Activated naive CD4-positive, alpha-beta T cell treated with anti-CD3 and anti-CD28 coated beads for 36 hours (primary cell): ENCODE measurements at regions not wholly inside any gene's neighbourhood (a gene's known extent, or its start where the extent isn't known, plus 50 kb on each side); places are given as distances from the start of the nearest gene placed in this dataset.
"Not testable (repeated sequence)": the region's sequence is repeated elsewhere in the genome, so short reads cannot be mapped to it uniquely, and the experiment has no call there.

ENCODE experiments used
- CTCF ChIA-PET: fragments of 350-600 bp; sonication (Branson Sonifier 250); formaldehyde crosslinking; loops from one replicate; lab custom pipeline; 2021; ENCODE audit warnings: antibody characterized with exemption; lab: Charles Lee
- DNase-seq: peaks from one replicate; pipeline ENCODE4 v3.0.0-alpha.2; 2020
- H3K27ac Mint-ChIP-seq: one replicate; pipeline ENCODE4 v1.8.0; 2021; ENCODE audit warnings: mild to moderate bottlenecking, mixed read lengths
- H3K27me3 Mint-ChIP-seq: one replicate; pipeline ENCODE4 v1.8.0; 2021; ENCODE audit warnings: low read depth, mixed read lengths
- H3K36me3 Mint-ChIP-seq: one replicate; pipeline ENCODE4 v1.8.0; 2021; ENCODE audit warnings: low read depth, mixed read lengths
- H3K4me1 Mint-ChIP-seq: one replicate; pipeline ENCODE4 v1.8.0; 2021; ENCODE audit warnings: low read depth, mixed read lengths
- H3K4me3 Mint-ChIP-seq: one replicate; pipeline ENCODE4 v1.8.0; 2021; ENCODE audit warnings: mild to moderate bottlenecking, moderate library complexity, mixed read lengths
- H3K9me3 Mint-ChIP-seq: one replicate; pipeline ENCODE4 v1.8.0; 2021; ENCODE audit warnings: mixed read lengths
- intact Hi-C: fragments of 100-400 bp; cut with micrococcal nuclease; formaldehyde crosslinking; loops from one replicate; pipeline ENCODE4 v1.15.1; 2023

DNA sequence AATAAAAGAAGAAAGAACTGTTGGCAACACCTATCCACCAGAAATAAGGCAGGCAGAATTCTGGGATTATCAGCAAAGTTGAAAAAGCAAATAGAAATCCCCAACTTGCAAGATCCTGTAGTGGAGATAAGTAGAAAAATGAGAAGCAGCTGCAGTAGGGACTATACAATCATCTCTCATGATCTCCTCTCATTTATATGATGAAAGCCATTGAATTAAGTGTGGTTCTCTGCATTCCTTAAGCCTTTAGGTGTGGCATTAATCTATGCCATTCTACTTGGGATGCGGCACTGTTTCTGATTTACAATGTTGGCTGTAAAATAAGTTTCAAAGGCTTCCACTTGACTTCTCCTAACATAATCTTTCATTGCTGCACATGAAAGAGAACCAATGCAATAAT, 869.8 kb downstream of the TRAM1L1 start:
- intact Hi-C loops = no loop called here
- Mint-ChIP-seq H3K27me3 (no peaks in the 10 kb centered on the region), H3K36me3 (no peaks in the 10 kb centered on the region), H3K4me3 (no peak overlapping the region), H3K27ac (no peak overlapping the region), H3K4me1 (no peaks in the 10 kb centered on the region), H3K9me3 (peaks cover 2% of the 10 kb centered on the region)
- CTCF ChIA-PET = no interaction called here
- no peak for DNase-seq

DNA sequence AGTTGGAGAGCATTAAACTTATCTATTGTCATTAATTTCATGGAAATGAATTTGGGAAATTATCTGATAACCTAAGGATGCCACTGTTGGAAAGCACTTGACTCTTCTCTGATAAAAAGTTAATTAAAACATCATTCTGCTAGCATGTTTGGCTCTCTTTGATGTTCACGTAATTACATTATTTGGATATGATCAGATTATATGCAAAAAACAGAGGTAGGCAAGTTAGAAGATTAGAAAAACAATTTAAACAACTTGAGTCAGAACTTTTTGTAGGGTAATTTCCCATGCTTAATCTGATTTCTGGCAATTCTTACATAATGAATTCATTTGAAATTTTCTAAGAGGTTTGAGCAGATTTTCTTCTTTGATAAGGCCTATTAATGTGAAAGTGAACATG, 882.9 kb downstream of the TRAM1L1 start:
- DNase-seq = no peak
- no peaks in the 10 kb centered on the region for H3K4me1 Mint-ChIP-seq
- no peaks in the 10 kb centered on the region for H3K36me3 Mint-ChIP-seq
- no peak overlapping the region for H3K4me3 Mint-ChIP-seq
- CTCF ChIA-PET = no interaction called here
- no peaks in the 10 kb centered on the region for H3K9me3 Mint-ChIP-seq
- no peak overlapping the region for H3K27ac Mint-ChIP-seq
- no peaks in the 10 kb centered on the region for H3K27me3 Mint-ChIP-seq
- intact Hi-C loops = no loop called here

DNA sequence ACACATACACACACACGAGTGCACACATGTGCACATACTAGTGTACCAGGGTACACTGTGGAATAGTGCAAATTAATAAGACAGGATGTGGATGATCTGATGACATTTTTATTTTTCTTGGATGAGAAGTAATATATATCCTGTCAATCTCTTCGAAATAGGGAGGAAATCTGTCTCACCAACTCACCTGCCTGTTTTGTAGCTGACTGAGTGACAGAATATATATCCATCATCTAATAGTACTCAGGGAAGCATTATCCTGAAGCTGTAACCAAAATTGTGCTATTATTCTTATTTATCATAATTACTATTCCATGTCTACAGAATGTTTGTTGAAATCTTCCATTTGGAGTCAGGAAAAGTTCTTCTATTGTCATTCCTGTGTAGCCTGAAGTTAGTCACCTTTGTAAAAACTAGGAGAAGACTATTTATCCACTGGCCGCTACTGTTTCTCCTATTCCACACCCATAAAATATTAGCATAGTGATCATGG, 888.0 kb downstream of the TRAM1L1 start:
- CTCF ChIA-PET = no interaction called here
- H3K27me3 Mint-ChIP-seq = no peaks in the 10 kb centered on the region
- intact Hi-C loops = no loop called here
- H3K36me3 Mint-ChIP-seq = no peaks in the 10 kb centered on the region
- H3K9me3 Mint-ChIP-seq = no peaks in the 10 kb centered on the region
- no peak overlapping the region for H3K27ac Mint-ChIP-seq
- H3K4me3 Mint-ChIP-seq = no peak overlapping the region
- no peak for DNase-seq
- H3K4me1 Mint-ChIP-seq = no peaks in the 10 kb centered on the region

DNA sequence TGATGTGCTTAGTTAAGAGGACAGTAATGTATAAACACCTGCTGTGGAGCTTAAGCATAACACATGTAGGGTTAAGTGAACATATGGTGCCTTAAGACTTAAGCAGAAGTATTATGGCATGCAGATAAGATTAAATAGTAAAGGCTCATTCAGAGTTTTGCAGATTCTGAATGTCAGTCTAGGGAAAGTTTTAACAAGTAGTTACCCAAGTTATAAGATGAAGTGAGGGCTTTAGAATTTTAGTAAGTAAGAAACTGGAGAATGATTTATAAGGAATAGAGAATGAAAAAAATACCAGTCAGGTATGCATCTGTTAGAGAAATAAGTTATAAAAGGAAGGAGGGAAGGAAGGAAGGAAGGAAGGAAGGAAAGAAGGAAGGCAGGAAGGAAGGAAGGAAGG, 902.1 kb downstream of the TRAM1L1 start:
- Mint-ChIP-seq H3K27me3 (no peaks in the 10 kb centered on the region), H3K36me3 (no peaks in the 10 kb centered on the region), H3K9me3 (no peaks in the 10 kb centered on the region), H3K27ac (no peak overlapping the region), H3K4me1 (no peaks in the 10 kb centered on the region), H3K4me3 (no peak overlapping the region)
- CTCF ChIA-PET = no interaction called here
- intact Hi-C loops = no loop called here
- no peak for DNase-seq

DNA sequence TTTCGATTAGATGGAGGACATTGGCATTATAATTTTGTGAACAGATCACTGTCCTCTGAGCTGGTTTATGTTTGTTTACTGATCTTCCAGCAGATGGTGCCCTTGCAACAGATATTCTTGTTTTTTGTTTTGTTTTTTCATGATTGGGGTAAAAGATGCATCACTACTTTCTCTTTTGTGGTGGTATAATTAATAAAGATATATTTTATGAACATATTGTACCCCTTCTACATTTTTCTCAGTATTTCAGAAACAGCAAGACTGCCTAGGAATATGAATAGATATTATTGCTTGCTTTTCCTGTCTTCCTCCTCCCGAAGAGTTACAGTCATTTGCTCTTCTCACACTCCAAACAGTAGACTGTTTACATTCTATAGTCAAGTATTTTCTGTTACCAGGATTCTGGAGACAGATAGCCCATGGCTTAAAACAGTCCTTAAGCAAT, 905.2 kb downstream of the TRAM1L1 start:
- H3K36me3 Mint-ChIP-seq = no peaks in the 10 kb centered on the region
- H3K27me3 Mint-ChIP-seq = no peaks in the 10 kb centered on the region
- H3K27ac Mint-ChIP-seq = no peak overlapping the region
- intact Hi-C loops = no loop called here
- H3K9me3 Mint-ChIP-seq = no peaks in the 10 kb centered on the region
- DNase-seq = no peak
- H3K4me3 Mint-ChIP-seq = no peak overlapping the region
- CTCF ChIA-PET = no interaction called here
- no peaks in the 10 kb centered on the region for H3K4me1 Mint-ChIP-seq

DNA sequence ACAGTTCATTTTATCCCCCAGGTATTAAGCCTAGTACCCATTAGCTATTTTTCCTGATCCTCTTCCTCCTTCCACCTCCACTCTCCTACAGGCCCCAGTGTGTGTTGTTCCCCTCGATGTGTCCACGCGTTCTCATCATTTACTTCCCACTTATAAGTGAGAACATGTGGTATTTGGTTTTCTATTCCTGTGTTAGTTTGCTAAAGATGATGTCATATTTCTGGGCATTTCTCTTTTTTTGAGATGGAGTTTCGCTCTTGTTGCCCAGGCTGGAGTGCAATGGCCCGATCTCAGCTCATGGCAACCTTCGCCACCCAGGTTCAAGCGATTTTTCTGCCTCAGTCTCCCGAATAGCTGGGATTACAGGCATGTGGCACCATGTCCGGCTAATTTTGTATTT, 934.0 kb downstream of the TRAM1L1 start:
- H3K27me3 Mint-ChIP-seq, DNase-seq, H3K9me3 Mint-ChIP-seq, H3K27ac Mint-ChIP-seq, H3K4me3 Mint-ChIP-seq, H3K4me1 Mint-ChIP-seq, intact Hi-C loops, H3K36me3 Mint-ChIP-seq: not testable (repeated sequence)
- CTCF ChIA-PET = interaction anchor here (0.5 kb wide), 1 partner anchor 159 kb away, joined by 4 read pairs; no protein-coding TSS in a partner anchor

DNA sequence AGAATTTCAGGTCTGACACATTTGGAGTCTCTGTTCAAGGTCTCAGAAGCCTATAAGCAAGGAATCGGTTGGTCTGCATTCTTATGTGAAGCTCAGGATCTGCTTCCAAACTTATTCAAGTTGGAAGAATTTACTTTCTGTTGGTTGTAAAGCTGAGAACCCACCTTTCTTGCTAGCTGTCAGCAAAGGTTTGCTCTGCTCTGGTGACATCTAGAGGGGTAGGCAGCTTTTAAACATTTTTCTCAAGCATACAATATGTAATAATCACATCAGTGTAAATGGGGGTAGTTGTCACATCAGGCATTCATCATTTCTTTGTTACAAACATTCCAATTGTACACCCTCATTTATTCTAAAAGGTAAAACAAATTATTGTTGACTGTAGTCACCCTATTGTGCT, 935.2 kb downstream of the TRAM1L1 start:
- DNase-seq = no peak
- Mint-ChIP-seq H3K27me3 (no peaks in the 10 kb centered on the region), H3K27ac (no peak overlapping the region), H3K4me3 (no peak overlapping the region), H3K36me3 (no peaks in the 10 kb centered on the region), H3K9me3 (peaks cover 4% of the 10 kb centered on the region), H3K4me1 (no peaks in the 10 kb centered on the region)
- CTCF ChIA-PET = no interaction called here
- intact Hi-C loops = no loop called here

DNA sequence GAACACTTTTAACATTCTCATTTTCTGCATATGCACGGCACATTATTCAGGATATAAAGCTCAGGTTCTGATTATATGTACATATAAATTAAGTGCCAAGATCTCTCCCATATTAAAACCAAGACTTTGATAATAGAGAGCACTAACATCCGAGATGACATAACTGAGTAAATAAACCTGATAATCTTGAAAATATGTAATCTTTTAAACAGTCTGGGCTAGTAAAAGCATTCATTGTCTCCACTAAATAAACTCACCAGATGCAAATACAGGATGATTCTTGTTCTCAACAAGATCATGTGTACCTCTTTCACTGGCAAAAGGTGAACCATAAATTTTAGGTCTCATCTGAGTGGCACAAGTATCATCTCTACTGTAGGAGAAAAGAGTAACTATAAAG, 942.2 kb downstream of the TRAM1L1 start:
- H3K27ac Mint-ChIP-seq = no peak overlapping the region
- CTCF ChIA-PET = no interaction called here
- intact Hi-C loops = no loop called here
- no peaks in the 10 kb centered on the region for H3K27me3 Mint-ChIP-seq
- H3K4me3 Mint-ChIP-seq = no peak overlapping the region
- H3K9me3 Mint-ChIP-seq = peaks cover 4% of the 10 kb centered on the region
- no peak for DNase-seq
- no peaks in the 10 kb centered on the region for H3K4me1 Mint-ChIP-seq
- H3K36me3 Mint-ChIP-seq = no peaks in the 10 kb centered on the region

DNA sequence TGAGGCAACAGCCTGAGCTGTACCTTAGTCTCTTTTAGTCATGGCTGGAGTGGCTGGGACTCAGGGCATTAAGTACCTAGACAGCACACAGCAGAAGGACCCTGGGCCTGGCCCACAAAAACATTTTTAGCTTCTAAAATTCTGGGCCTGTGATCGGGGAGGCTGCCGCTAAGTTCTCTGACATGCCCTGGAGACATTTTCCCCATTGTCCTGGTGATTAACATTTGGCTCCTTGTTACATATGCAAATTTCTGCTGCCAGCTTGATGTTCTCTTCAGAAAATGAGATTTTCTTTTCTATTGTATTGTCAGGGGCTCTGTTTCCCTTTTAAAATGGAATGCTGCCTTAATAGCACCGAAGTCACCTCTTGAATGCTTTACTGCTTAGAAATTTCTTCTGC, 952.4 kb downstream of the TRAM1L1 start:
- CTCF ChIA-PET = no interaction called here
- no peaks in the 10 kb centered on the region for H3K9me3 Mint-ChIP-seq
- intact Hi-C loops = no loop called here
- no peaks in the 10 kb centered on the region for H3K4me1 Mint-ChIP-seq
- no peak for DNase-seq
- no peak overlapping the region for H3K4me3 Mint-ChIP-seq
- H3K27me3 Mint-ChIP-seq = no peaks in the 10 kb centered on the region
- no peaks in the 10 kb centered on the region for H3K36me3 Mint-ChIP-seq
- no peak overlapping the region for H3K27ac Mint-ChIP-seq

DNA sequence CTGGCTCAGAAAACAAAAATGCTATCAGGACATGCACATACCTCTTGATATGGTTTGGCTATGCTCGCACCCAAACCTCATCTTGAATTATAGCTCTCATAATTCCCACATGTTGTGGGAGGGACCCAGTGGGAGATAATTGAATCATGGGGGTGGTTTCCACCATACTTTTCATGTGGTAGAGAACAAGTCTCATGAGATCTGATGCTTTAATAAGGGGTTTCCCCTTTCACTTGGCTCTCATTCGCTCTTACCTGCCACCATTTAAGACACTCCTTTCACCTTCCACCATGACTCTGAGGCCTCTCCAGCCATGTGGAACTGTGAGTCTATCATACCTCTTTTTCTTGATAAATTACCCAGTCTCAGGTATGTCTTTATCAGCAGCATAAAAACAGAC, 958.6 kb downstream of the TRAM1L1 start:
- intact Hi-C loops = no loop called here
- no peaks in the 10 kb centered on the region for H3K27me3 Mint-ChIP-seq
- H3K9me3 Mint-ChIP-seq = no peaks in the 10 kb centered on the region
- no peak for DNase-seq
- H3K36me3 Mint-ChIP-seq = no peaks in the 10 kb centered on the region
- CTCF ChIA-PET = no interaction called here
- no peaks in the 10 kb centered on the region for H3K4me1 Mint-ChIP-seq
- H3K4me3 Mint-ChIP-seq = no peak overlapping the region
- no peak overlapping the region for H3K27ac Mint-ChIP-seq

DNA sequence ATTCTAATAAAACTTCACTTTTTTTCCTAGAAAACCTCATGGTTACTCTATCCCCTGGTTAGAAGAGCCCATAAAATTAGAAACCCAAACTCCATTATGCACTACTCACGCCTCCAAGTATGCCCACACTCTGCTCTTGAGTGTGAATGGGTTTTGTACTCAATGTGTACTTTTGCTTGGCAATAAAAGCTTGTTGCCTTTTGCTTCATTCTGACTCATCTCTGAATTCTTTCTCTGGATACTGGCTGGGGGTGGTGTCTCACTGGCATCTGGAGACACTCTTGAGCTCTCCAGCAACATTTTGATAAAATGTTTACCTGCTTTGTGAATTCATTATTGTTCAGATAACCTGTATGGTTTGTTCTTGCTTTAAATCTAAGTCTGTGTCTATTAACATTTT, 963.3 kb downstream of the TRAM1L1 start:
- Mint-ChIP-seq H3K27me3 (no peaks in the 10 kb centered on the region), H3K36me3 (no peaks in the 10 kb centered on the region), H3K9me3 (no peaks in the 10 kb centered on the region), H3K27ac (no peak overlapping the region), H3K4me3 (no peak overlapping the region), H3K4me1 (no peaks in the 10 kb centered on the region)
- CTCF ChIA-PET = no interaction called here
- intact Hi-C loops = no loop called here
- no peak for DNase-seq

DNA sequence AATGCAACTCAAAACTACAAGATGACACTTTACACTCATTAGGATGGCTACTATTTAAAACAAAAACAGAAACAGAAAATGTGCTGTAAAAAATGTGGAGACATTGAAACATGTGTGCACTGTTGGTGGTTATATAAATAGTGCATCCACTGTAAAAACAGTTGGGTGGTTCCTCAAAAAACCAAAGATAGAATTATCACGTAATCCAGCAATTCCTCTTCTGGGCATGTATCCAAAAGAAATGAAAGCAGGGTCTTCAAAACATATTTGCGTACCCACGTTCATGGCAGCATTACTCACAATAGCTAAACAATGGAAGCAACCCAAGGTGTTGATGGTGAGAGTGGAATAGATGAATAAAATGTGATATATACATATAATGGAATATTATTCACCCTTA, 967.2 kb downstream of the TRAM1L1 start:
- no peak for DNase-seq
- no peaks in the 10 kb centered on the region for H3K4me1 Mint-ChIP-seq
- H3K36me3 Mint-ChIP-seq = no peaks in the 10 kb centered on the region
- H3K9me3 Mint-ChIP-seq = no peaks in the 10 kb centered on the region
- CTCF ChIA-PET = no interaction called here
- no peak overlapping the region for H3K27ac Mint-ChIP-seq
- intact Hi-C loops = no loop called here
- no peaks in the 10 kb centered on the region for H3K27me3 Mint-ChIP-seq
- no peak overlapping the region for H3K4me3 Mint-ChIP-seq

DNA sequence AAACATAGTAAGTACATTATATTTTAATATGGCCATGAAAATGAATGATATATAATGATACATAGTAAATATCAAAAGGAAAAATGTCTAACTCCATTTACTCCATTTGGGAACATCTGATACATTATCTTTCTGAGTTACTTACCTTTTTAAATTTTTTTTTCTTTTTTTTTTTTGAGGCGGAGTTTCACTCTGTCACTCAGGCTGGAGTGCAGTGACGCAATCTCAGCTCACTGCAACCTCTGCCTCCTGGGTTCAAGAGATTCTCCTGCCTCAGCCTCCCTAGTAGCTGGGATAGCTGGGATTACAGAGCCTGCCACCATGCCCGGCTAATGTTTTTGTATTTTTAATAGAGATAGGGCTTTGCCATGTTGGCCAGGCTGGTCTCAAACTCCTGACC, 972.5 kb downstream of the TRAM1L1 start:
- H3K9me3 Mint-ChIP-seq, H3K4me3 Mint-ChIP-seq, H3K27ac Mint-ChIP-seq, DNase-seq, CTCF ChIA-PET, intact Hi-C loops, H3K36me3 Mint-ChIP-seq, H3K27me3 Mint-ChIP-seq, H3K4me1 Mint-ChIP-seq: not testable (repeated sequence)

DNA sequence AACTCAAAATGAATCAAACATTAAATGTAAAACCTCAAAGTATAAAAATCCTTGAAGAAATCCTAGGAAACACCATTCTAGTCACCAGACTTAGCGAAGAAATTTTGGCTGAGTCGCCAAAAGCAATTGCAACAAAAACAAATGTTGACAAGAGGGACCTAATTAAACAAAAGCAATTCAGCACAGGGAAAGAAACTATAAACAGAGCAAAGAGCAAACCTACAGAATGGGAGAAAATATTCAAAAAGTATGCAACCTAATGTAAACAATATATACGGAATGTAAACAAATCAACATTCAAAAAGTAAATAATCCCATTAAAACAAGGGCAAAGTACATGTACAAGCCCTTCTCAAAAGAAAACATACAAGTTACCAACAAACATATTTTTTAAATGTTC, 974.7 kb downstream of the TRAM1L1 start:
- CTCF ChIA-PET = no interaction called here
- H3K9me3 Mint-ChIP-seq = peaks cover 1% of the 10 kb centered on the region
- no peak overlapping the region for H3K27ac Mint-ChIP-seq
- H3K4me1 Mint-ChIP-seq = no peaks in the 10 kb centered on the region
- intact Hi-C loops = no loop called here
- H3K4me3 Mint-ChIP-seq = no peak overlapping the region
- DNase-seq = no peak
- H3K27me3 Mint-ChIP-seq = no peaks in the 10 kb centered on the region
- H3K36me3 Mint-ChIP-seq = no peaks in the 10 kb centered on the region
